H9 (cell line): ENCODE measurements at regions not wholly inside any gene's neighbourhood (a gene's known extent, or its start where the extent isn't known, plus 50 kb on each side); places are given as distances from the start of the nearest gene placed in this dataset.

Source experiments
- DNase-seq: peaks from one replicate; pipeline ENCODE4 v3.0.0-alpha.2; 2017
- H2AFZ ChIP-seq: one replicate; pipeline ENCODE4 v1.6.1; 2013; ENCODE audit warnings: mild to moderate bottlenecking, low read length, control low read depth, moderate library complexity
- H2AK5ac ChIP-seq: 2 replicates; pipeline ENCODE4 v1.6.1; 2013; ENCODE audit warnings: low read length, control low read depth, mixed read lengths; ENCODE audit not compliant: insufficient read length
- H2BK120ac ChIP-seq: one replicate; pipeline ENCODE4 v1.6.1; 2013; ENCODE audit warnings: low read depth, mild to moderate bottlenecking, low read length, control low read depth, inconsistent platforms; ENCODE audit not compliant: poor library complexity, severe bottlenecking
- H2BK12ac ChIP-seq: 2 replicates; pipeline ENCODE4 v1.6.1; 2013; ENCODE audit warnings: low read length, control low read depth, mixed read lengths, low read depth; ENCODE audit not compliant: insufficient read length
- H2BK15ac ChIP-seq: 2 replicates; pipeline ENCODE4 v1.6.1; 2013; ENCODE audit warnings: low read depth, low read length, control low read depth
- H2BK20ac ChIP-seq: one replicate; pipeline ENCODE4 v1.6.1; 2013; ENCODE audit warnings: low read depth, mild to moderate bottlenecking, low read length, control low read depth, inconsistent platforms; ENCODE audit not compliant: poor library complexity, severe bottlenecking
- H2BK5ac ChIP-seq: 2 replicates; pipeline ENCODE4 v1.6.1; 2013; ENCODE audit warnings: low read length, control low read depth, mixed read lengths; ENCODE audit not compliant: insufficient read length
- H3K14ac ChIP-seq: 2 replicates; pipeline ENCODE4 v1.6.1; 2013; ENCODE audit warnings: low read length, control low read depth; ENCODE audit not compliant: insufficient read depth
- H3K18ac ChIP-seq: 2 replicates; pipeline ENCODE4 v1.6.1; 2013; ENCODE audit warnings: low read depth, mild to moderate bottlenecking, mixed read lengths, low read length, control low read depth; ENCODE audit not compliant: insufficient read length
- H3K23ac ChIP-seq: 2 replicates; pipeline ENCODE4 v1.6.1; 2013; ENCODE audit warnings: low read length, control low read depth, mixed read lengths, low read depth; ENCODE audit not compliant: insufficient read length
- H3K23me2 ChIP-seq: 2 replicates; pipeline ENCODE4 v1.6.1; 2013; ENCODE audit warnings: low read depth, mild to moderate bottlenecking, mixed read lengths, low read length, control low read depth; ENCODE audit not compliant: insufficient read length, poor library complexity, severe bottlenecking
- H3K27ac ChIP-seq: 2 replicates; pipeline ENCODE4 v1.5.1; 2013; ENCODE audit warnings: low read length, control low read depth, mixed read lengths, low read depth; ENCODE audit not compliant: insufficient read length
- H3K27me3 ChIP-seq: 2 replicates; pipeline ENCODE4 v1.6.1; 2013; ENCODE audit warnings: low read length, control low read depth, inconsistent platforms; ENCODE audit not compliant: insufficient read depth
- H3K4ac ChIP-seq: 2 replicates; pipeline ENCODE4 v1.6.1; 2013; ENCODE audit warnings: low read depth, mild to moderate bottlenecking, control low read depth, inconsistent platforms, low read length, moderate library complexity
- H3K4me1 ChIP-seq: 2 replicates; pipeline ENCODE4 v1.6.1; 2013; ENCODE audit warnings: low read length, control low read depth, inconsistent platforms; ENCODE audit not compliant: insufficient read depth
- H3K4me2 ChIP-seq: 2 replicates; pipeline ENCODE4 v1.6.1; 2013; ENCODE audit warnings: low read length, control low read depth, mixed read lengths; ENCODE audit not compliant: insufficient read length, insufficient read depth
- H3K56ac ChIP-seq: 2 replicates; pipeline ENCODE4 v1.6.1; 2013; ENCODE audit warnings: low read depth, mild to moderate bottlenecking, mixed read lengths, low read length, control low read depth; ENCODE audit not compliant: insufficient read length
- H3K79me1 ChIP-seq: 2 replicates; pipeline ENCODE4 v1.6.1; 2013; ENCODE audit warnings: low read depth, mild to moderate bottlenecking, moderate library complexity, low read length, control low read depth, inconsistent platforms; ENCODE audit not compliant: insufficient read depth, poor library complexity, severe bottlenecking
- H3K79me2 ChIP-seq: 2 replicates; pipeline ENCODE4 v1.6.1; 2013; ENCODE audit warnings: low read length, control low read depth, inconsistent platforms; ENCODE audit not compliant: insufficient read depth
- H3K9ac ChIP-seq: 2 replicates; pipeline ENCODE4 v1.6.1; 2013; ENCODE audit warnings: low read length, control low read depth, mixed read lengths; ENCODE audit not compliant: insufficient read length; ENCODE audit errors: extremely low read depth
- H3K9me3 ChIP-seq: one replicate; pipeline ENCODE4 v1.6.1; 2013; ENCODE audit warnings: low read depth, low read length, inconsistent platforms; ENCODE audit not compliant: control insufficient read depth
- H3T11ph ChIP-seq: one replicate; pipeline ENCODE4 v1.6.1; 2013; ENCODE audit warnings: mild to moderate bottlenecking, low read length, control low read depth, inconsistent platforms
- H4K20me1 ChIP-seq: one replicate; pipeline ENCODE4 v1.6.1; 2013; ENCODE audit not compliant: control insufficient read depth, insufficient read length, insufficient read depth
- H4K5ac ChIP-seq: 2 replicates; pipeline ENCODE4 v1.6.1; 2013; ENCODE audit warnings: low read depth, mild to moderate bottlenecking, mixed read lengths, low read length, control low read depth; ENCODE audit not compliant: insufficient read length
- H4K8ac ChIP-seq: replicated peaks from 2 replicates; pipeline ENCODE4 v1.6.1; 2013; ENCODE audit warnings: low read length, control low read depth, mixed read lengths, low read depth; ENCODE audit not compliant: insufficient read length
- H4K91ac ChIP-seq: 2 replicates; pipeline ENCODE4 v1.6.1; 2013; ENCODE audit warnings: low read depth, mild to moderate bottlenecking, moderate library complexity, mixed read lengths, low read length, control low read depth; ENCODE audit not compliant: insufficient read length
- H3K27ac Mint-ChIP-seq, 3 experiments: 2 replicates in 2 of 3; 3 replicates in 1 of 3; pipeline ENCODE4 v1.8.0; 2020 to 2021; ENCODE audit warnings: mixed read lengths in 3 of 3, mild to moderate bottlenecking in 1 of 3, moderate library complexity in 1 of 3
- H3K27me3 Mint-ChIP-seq: 2 replicates; pipeline ENCODE4 v1.8.0; 2021; ENCODE audit warnings: low read depth, mild to moderate bottlenecking, moderate library complexity, mixed read lengths
- H3K36me3 Mint-ChIP-seq, 3 experiments: 2 replicates in 2 of 3; 3 replicates in 1 of 3; pipeline ENCODE4 v1.8.0; 2020 to 2021; ENCODE audit warnings: low read depth in 3 of 3, mixed read lengths in 3 of 3; ENCODE audit not compliant: insufficient read depth in 1 of 3
- H3K4me1 Mint-ChIP-seq, 2 experiments: 2 replicates each; pipeline ENCODE4 v1.8.0; 2020; ENCODE audit warnings: mixed read lengths in 2 of 2
- H3K4me3 Mint-ChIP-seq, 2 experiments: 2 replicates in 1 of 2; 3 replicates in 1 of 2; pipeline ENCODE4 v1.8.0; 2020 to 2021; ENCODE audit warnings: mild to moderate bottlenecking in 2 of 2, mixed read lengths in 2 of 2, moderate library complexity in 1 of 2
- H3K9me3 Mint-ChIP-seq, 2 experiments: 2 replicates in 1 of 2; 3 replicates in 1 of 2; pipeline ENCODE4 v1.8.0; 2020; ENCODE audit warnings: mild to moderate bottlenecking in 2 of 2, mixed read lengths in 2 of 2, moderate library complexity in 1 of 2
- WGBS: extraction: QIAGEN DNeasy Blood & Tissue Kit; methylation state at CpG from one replicate; pipeline ENCODE4 v1.1.7; 2013; ENCODE audit warnings: missing lambda C conversion rate, low lambda C conversion rate, mixed read lengths; ENCODE audit not compliant: insufficient read length; ENCODE audit errors: extremely low coverage; 5-methylcytosine and 5-hydroxymethylcytosine counted together
- TF ChIP-seq, protein P1 (sequence below): fragments of 200-600 bp; sonication (generic); conservative IDR thresholded peaks from 3 replicates; pipeline ENCODE4 v1.8.0; 2021; ENCODE audit warnings: antibody characterized with exemption, mild to moderate bottlenecking

- H4K20me1 ChIP-seq: no peaks in the 10 kb centered on the region
- no peak overlapping the region for H2BK15ac ChIP-seq
- H3K18ac ChIP-seq: no peak overlapping the region
- no peak overlapping the region for H3T11ph ChIP-seq
- H3K4me1 Mint-ChIP-seq: no peaks in the 10 kb centered on the region
- H3K79me1 ChIP-seq: no peaks in the 10 kb centered on the region
- H3K79me2 ChIP-seq: no peaks in the 10 kb centered on the region
- no peak overlapping the region for H4K8ac ChIP-seq
- H3K36me3 Mint-ChIP-seq: no peaks in the 10 kb centered on the region
- H3K27ac ChIP-seq: no peak overlapping the region
- no peak overlapping the region for H3K4me3 Mint-ChIP-seq
- H2BK120ac ChIP-seq: no peak overlapping the region
- H3K4me2 ChIP-seq: no peak overlapping the region
- no peak overlapping the region for H4K91ac ChIP-seq
- no peak overlapping the region for H2AFZ ChIP-seq
- H4K5ac ChIP-seq: no peak overlapping the region
- TF ChIP-seq, protein P1, sequence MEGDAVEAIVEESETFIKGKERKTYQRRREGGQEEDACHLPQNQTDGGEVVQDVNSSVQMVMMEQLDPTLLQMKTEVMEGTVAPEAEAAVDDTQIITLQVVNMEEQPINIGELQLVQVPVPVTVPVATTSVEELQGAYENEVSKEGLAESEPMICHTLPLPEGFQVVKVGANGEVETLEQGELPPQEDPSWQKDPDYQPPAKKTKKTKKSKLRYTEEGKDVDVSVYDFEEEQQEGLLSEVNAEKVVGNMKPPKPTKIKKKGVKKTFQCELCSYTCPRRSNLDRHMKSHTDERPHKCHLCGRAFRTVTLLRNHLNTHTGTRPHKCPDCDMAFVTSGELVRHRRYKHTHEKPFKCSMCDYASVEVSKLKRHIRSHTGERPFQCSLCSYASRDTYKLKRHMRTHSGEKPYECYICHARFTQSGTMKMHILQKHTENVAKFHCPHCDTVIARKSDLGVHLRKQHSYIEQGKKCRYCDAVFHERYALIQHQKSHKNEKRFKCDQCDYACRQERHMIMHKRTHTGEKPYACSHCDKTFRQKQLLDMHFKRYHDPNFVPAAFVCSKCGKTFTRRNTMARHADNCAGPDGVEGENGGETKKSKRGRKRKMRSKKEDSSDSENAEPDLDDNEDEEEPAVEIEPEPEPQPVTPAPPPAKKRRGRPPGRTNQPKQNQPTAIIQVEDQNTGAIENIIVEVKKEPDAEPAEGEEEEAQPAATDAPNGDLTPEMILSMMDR: no peak
- no peaks in the 10 kb centered on the region for H3K9me3 Mint-ChIP-seq
- no peak overlapping the region; a peak in 1 of 7 replicates for H3K27ac Mint-ChIP-seq
- no peak overlapping the region for H2BK12ac ChIP-seq
- no peak overlapping the region for H2BK5ac ChIP-seq
- H3K27me3 ChIP-seq: no peaks in the 10 kb centered on the region
- H3K9ac ChIP-seq: no peak overlapping the region
- H3K23ac ChIP-seq: no peak overlapping the region
- no peak for DNase-seq
- H3K23me2 ChIP-seq: no peaks in the 10 kb centered on the region
- WGBS: no CpG with 5 or more reads among the region's 7 CpGs
- H3K4me1 ChIP-seq: no peaks in the 10 kb centered on the region
- H3K14ac ChIP-seq: no peak overlapping the region
- H3K56ac ChIP-seq: no peak overlapping the region
- no peak overlapping the region for H3K4ac ChIP-seq
- H3K27me3 Mint-ChIP-seq: peaks cover 41% of the 10 kb centered on the region
- no peak overlapping the region for H2BK20ac ChIP-seq
- H3K9me3 ChIP-seq: no peaks in the 10 kb centered on the region
- H2AK5ac ChIP-seq: no peak overlapping the region
These were observed 202.7 kb upstream of the MVB12B start for GRCh38 chr9:126123927-126124326.
